H1 (cell line): ENCODE measurements at regions not wholly inside any gene's neighbourhood (a gene's known extent, or its start where the extent isn't known, plus 50 kb on each side); places are given as distances from the start of the nearest gene placed in this dataset.

Experiments
- ASH2L ChIP-seq: fragments of 200-600, 300-600 bp; sonication (generic); IDR thresholded peaks from one replicate; pipeline ENCODE4 v1.7.1; 2017; ENCODE audit warnings: low read length

DNA sequence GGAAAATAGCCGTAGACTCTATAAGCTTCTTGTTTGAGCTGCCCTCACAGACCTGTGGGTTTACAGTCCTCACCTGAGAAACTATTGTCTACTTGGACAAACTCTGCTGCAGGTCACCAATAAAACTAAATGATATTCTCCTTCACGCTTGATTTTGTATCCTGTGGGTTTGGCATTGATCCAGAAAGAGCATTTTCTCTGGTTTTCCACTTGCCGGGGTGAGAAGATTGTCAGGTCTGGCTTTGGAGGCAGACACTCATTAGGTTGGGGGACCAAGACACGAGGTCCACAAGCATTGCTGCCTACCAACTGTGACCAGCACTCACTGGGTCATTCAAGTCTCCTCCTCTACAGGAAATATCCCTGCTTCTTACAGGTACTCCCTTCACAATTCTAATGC is 68.5 kb downstream of the CDC14C start (continued):
- no peak for TF ChIP-seq ASH2L
